GM19372 (cell line): ENCODE measurements at regions not wholly inside any gene's neighbourhood (a gene's known extent, or its start where the extent isn't known, plus 50 kb on each side); places are given as distances from the start of the nearest gene placed in this dataset.
A peak's percentile ranks its signal among the peaks of the same experiment; 100 is the strongest.

Experiments used
- ATAC-seq: cut with Tn5 transposase; IDR thresholded peaks from one replicate; pipeline ENCODE4 v1.9.1; 2021; ENCODE audit warnings: mild to moderate bottlenecking, low read depth, moderate library complexity; ENCODE audit not compliant: unreplicated experiment

GRCh38 chr14:95442633-95443021, 73.8 kb downstream of the SYNE3 start:
- peak; percentile 73 for ATAC-seq

- no peak for ATAC-seq
Observed at GRCh38 chr14:95442016-95442632, 74.3 kb downstream of the SYNE3 start.

- ATAC-seq, result no peak
Observed at GRCh38 chr14:95440951-95441350, 75.5 kb downstream of the SYNE3 start.

GRCh38 chr14:95440496-95440895, 76.0 kb downstream of the SYNE3 start:
- no peak for ATAC-seq

- ATAC-seq, result no peak
Observed at GRCh38 chr14:95439881-95440280, 76.6 kb downstream of the SYNE3 start.

- ATAC-seq, result no peak
Observed at GRCh38 chr14:95437715-95438114, 78.7 kb downstream of the SYNE3 start.

GRCh38 chr14:95436354-95436753, 80.1 kb downstream of the SYNE3 start:
- no peak for ATAC-seq

- ATAC-seq, result no peak
Observed at GRCh38 chr14:95434121-95434520, 82.3 kb downstream of the SYNE3 start.

GRCh38 chr14:95433094-95433478, 83.4 kb downstream of the SYNE3 start:
- ATAC-seq, result no peak

GRCh38 chr14:95432144-95433093, 84.0 kb downstream of the SYNE3 start:
- ATAC-seq, result no peak

- no peak for ATAC-seq
Observed at GRCh38 chr14:95431199-95432143, 85.0 kb downstream of the SYNE3 start.

- no peak for ATAC-seq
Observed at GRCh38 chr14:95428557-95428956, 87.9 kb downstream of the SYNE3 start.

GRCh38 chr14:95426116-95426475, 90.4 kb downstream of the SYNE3 start:
- no peak for ATAC-seq

- no peak for ATAC-seq
Observed at GRCh38 chr14:95425369-95426115, 90.9 kb downstream of the SYNE3 start.

- ATAC-seq, result no peak
Observed at GRCh38 chr14:95424529-95424928, 91.9 kb downstream of the SYNE3 start.

GRCh38 chr14:95421741-95422140, 94.7 kb downstream of the SYNE3 start:
- no peak for ATAC-seq

GRCh38 chr14:95420060-95420459, 96.4 kb downstream of the SYNE3 start:
- ATAC-seq, result no peak

- no peak for ATAC-seq
Observed at GRCh38 chr14:95419569-95419968, 96.9 kb downstream of the SYNE3 start.

GRCh38 chr14:95418858-95419257, 97.6 kb downstream of the SYNE3 start:
- no peak for ATAC-seq

- no peak for ATAC-seq
Observed at GRCh38 chr14:95417492-95417891, 97.8 kb upstream of the CLMN start.
